NB4 (cell line): ENCODE measurements at regions not wholly inside any gene's neighbourhood (a gene's known extent, or its start where the extent isn't known, plus 50 kb on each side); places are given as distances from the start of the nearest gene placed in this dataset.

Experiments used
- POLR2A ChIP-seq: IDR thresholded peaks from 2 replicates; pipeline ENCODE4 v1.6.1; 2011; ENCODE audit warnings: mild to moderate bottlenecking; ENCODE audit not compliant: insufficient read length; ENCODE audit errors: extremely low read depth
- TF ChIP-seq, protein P1 (sequence below): IDR thresholded peaks from one replicate; pipeline ENCODE4 v1.5.1; 2012; ENCODE audit warnings: low read depth, low read length
- TF ChIP-seq, protein P2 (sequence below): IDR thresholded peaks from 2 replicates; pipeline ENCODE4 v1.6.1; 2011; ENCODE audit warnings: low read depth, low read length

DNA sequence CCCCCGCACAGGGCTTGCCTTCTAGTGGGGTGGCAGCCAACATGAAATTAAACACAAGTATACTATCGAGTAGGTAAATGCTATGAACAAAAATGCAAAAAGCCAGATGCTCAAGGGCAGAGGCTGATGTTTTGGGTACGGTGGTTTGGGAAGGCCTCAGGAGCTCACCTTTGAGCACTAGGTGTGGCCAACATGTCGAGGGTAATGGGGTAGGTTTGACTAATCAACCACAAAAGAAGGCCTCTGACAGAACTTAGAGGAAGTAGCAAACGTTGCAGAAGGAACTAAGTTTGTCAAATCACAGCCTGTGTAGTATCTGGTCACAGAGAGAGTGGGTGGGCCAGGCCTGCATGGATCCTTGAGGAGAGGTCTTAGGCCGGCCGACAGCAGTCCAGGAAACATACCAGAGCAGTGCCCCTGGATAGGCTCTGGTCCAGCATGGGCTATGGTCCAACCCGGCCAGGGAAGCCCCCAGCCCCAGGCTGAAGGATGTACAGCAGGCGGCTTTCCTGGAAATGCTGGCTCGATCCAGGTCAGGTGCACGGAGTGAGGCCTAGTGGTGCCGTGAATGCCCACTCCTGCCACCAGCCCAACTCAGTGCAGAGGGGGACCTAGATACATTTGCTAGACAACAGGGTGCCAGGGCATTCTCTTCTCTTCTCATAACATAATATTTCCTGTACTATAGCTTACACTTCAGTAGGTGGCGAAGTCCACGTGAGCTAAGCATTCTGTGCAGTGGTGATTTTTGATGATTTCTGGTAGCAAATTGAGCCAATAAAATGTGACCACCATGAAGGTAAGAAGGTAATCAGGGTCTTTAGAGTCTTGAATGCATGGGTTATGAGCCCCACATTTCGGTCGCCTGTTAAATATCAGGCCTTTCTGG, 56.3 kb upstream of the CD93 start:
- TF ChIP-seq, protein P1, sequence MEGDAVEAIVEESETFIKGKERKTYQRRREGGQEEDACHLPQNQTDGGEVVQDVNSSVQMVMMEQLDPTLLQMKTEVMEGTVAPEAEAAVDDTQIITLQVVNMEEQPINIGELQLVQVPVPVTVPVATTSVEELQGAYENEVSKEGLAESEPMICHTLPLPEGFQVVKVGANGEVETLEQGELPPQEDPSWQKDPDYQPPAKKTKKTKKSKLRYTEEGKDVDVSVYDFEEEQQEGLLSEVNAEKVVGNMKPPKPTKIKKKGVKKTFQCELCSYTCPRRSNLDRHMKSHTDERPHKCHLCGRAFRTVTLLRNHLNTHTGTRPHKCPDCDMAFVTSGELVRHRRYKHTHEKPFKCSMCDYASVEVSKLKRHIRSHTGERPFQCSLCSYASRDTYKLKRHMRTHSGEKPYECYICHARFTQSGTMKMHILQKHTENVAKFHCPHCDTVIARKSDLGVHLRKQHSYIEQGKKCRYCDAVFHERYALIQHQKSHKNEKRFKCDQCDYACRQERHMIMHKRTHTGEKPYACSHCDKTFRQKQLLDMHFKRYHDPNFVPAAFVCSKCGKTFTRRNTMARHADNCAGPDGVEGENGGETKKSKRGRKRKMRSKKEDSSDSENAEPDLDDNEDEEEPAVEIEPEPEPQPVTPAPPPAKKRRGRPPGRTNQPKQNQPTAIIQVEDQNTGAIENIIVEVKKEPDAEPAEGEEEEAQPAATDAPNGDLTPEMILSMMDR = no peak
- no peak for TF ChIP-seq POLR2A
- TF ChIP-seq, protein P2, sequence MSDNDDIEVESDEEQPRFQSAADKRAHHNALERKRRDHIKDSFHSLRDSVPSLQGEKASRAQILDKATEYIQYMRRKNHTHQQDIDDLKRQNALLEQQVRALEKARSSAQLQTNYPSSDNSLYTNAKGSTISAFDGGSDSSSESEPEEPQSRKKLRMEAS = peak; percentile 6; the same call in 1 of the 2 replicates
